ENCODE measurements at regions not wholly inside any gene's neighbourhood (a gene's known extent, or its start where the extent isn't known, plus 50 kb on each side); places are given as distances from the start of the nearest gene placed in this dataset.

DNA sequence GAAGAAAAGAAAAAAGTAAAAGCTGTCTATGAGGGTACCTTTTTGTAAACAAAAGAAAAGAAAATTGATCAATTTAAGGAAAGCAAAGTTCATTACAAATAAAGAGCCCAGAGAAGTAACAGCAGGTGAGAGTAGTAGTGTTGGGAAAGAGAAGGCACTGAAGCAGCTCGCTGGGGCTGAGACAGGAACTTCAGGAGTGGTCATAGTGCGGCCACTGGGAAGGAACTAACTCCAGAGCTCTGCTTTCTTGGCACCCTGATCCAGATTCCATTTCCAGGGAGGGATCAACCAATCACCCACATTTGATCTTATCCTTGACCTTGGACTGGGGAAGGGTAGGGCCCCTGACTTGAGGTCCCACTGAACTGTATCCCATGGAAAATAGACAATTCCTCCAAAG lies 617.6 kb downstream of the CPS1 start:
- TF ChIP-seq, protein P1, sequence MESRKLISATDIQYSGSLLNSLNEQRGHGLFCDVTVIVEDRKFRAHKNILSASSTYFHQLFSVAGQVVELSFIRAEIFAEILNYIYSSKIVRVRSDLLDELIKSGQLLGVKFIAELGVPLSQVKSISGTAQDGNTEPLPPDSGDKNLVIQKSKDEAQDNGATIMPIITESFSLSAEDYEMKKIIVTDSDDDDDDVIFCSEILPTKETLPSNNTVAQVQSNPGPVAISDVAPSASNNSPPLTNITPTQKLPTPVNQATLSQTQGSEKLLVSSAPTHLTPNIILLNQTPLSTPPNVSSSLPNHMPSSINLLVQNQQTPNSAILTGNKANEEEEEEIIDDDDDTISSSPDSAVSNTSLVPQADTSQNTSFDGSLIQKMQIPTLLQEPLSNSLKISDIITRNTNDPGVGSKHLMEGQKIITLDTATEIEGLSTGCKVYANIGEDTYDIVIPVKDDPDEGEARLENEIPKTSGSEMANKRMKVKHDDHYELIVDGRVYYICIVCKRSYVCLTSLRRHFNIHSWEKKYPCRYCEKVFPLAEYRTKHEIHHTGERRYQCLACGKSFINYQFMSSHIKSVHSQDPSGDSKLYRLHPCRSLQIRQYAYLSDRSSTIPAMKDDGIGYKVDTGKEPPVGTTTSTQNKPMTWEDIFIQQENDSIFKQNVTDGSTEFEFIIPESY (IDR thresholded peaks at IDR 0.05; ENCODE audit: extremely low read depth, insufficient replicate concordance, low read length), result no peak
- TF ChIP-seq POLR2AphosphoS5 (IDR thresholded peaks at IDR 0.05; ENCODE audit: low read depth, low read length) (no peak), POLR2A (IDR thresholded peaks at IDR 0.05; ENCODE audit: borderline replicate concordance, extremely low read depth, insufficient read depth, insufficient read length) (no peak), CEBPB (IDR thresholded peaks at IDR 0.05; ENCODE audit: low read depth) (no peak), ZFX (IDR thresholded peaks at IDR 0.05) (no peak)

Data from HCT116 (cell line).